AG04450 (cell line): ENCODE measurements at regions not wholly inside any gene's neighbourhood (a gene's known extent, or its start where the extent isn't known, plus 50 kb on each side); places are given as distances from the start of the nearest gene placed in this dataset.
"Not testable (repeated sequence)": the region's sequence is repeated elsewhere in the genome, so short reads cannot be mapped to it uniquely, and the experiment has no call there.

ENCODE experiments used
- CTCF ChIA-PET: fragments of 300-600, 350-600 bp; formaldehyde crosslinking; extraction: SDS; loops from one replicate; lab custom pipeline; 2022; ENCODE audit warnings: antibody characterized with exemption, inconsistent platforms; lab: Charles Lee
- POLR2A ChIA-PET: fragments of 350-600 bp; formaldehyde crosslinking; extraction: SDS; loops from one replicate; lab custom pipeline; 2021; ENCODE audit warnings: antibody characterized with exemption, inconsistent platforms; lab: Yijun Ruan, JAX
- DNase-seq: peaks from one replicate; pipeline ENCODE4 v3.0.0-alpha.2; 2011; ENCODE audit warnings: low read depth, low spot score
- H3K27ac ChIP-seq: one replicate; pipeline ENCODE4 v1.5.1; 2012; ENCODE audit warnings: low read depth, low read length, control low read depth
- H3K27me3 ChIP-seq: one replicate; pipeline ENCODE4 v1.6.0; 2012; ENCODE audit warnings: low read length; ENCODE audit not compliant: control insufficient read depth, insufficient read depth
- H3K4me3 ChIP-seq: 2 replicates; pipeline ENCODE4 v1.5.1; 2011; ENCODE audit warnings: mild to moderate bottlenecking, low read depth, low read length, control low read depth
- H3K9me3 ChIP-seq: 2 replicates; pipeline ENCODE4 v1.5.1; 2012; ENCODE audit warnings: low read length; ENCODE audit not compliant: control insufficient read depth, insufficient read depth
- CTCF ChIP-seq: IDR thresholded peaks from 2 replicates; pipeline ENCODE4 v1.5.1; 2011; ENCODE audit warnings: low read depth, low read length, control low read depth, inconsistent platforms

GRCh38 chr14:106107703-106108102, 581.3 kb downstream of the TMEM121 start:
- Histone ChIP-seq H3K27ac (no peak overlapping the region), H3K4me3 (no peak overlapping the region), H3K9me3 (no peaks in the 10 kb centered on the region), H3K27me3 (no peaks in the 10 kb centered on the region)
- no peak for TF ChIP-seq CTCF
- DNase-seq, result no peak
- ChIA-PET POLR2A (no interaction called here), CTCF (no interaction called here)

- H3K9me3 ChIP-seq, result no peaks in the 10 kb centered on the region
- no peak overlapping the region for H3K4me3 ChIP-seq
- CTCF ChIA-PET, result no interaction called here
- H3K27me3 ChIP-seq, result no peaks in the 10 kb centered on the region
- TF ChIP-seq CTCF, result no peak
- H3K27ac ChIP-seq, result no peak overlapping the region
- POLR2A ChIA-PET, result no interaction called here
- DNase-seq, result no peak
Observed at GRCh38 chr14:106109337-106109736, 583.0 kb downstream of the TMEM121 start.

- ChIA-PET POLR2A (no interaction called here), CTCF (no interaction called here)
- H3K27me3 ChIP-seq, result no peaks in the 10 kb centered on the region
- H3K9me3 ChIP-seq, result peaks cover 11% of the 10 kb centered on the region
- H3K4me3 ChIP-seq, result no peak overlapping the region
- TF ChIP-seq CTCF, result no peak
- H3K27ac ChIP-seq, result no peak overlapping the region
- DNase-seq, result no peak
Observed at GRCh38 chr14:106115401-106115800, 589.0 kb downstream of the TMEM121 start.

- POLR2A ChIA-PET, H3K27me3 ChIP-seq, DNase-seq, CTCF ChIA-PET, H3K4me3 ChIP-seq, H3K27ac ChIP-seq: not testable (repeated sequence)
- H3K9me3 ChIP-seq, result peaks cover 14% of the 10 kb centered on the region
Observed at GRCh38 chr14:106116339-106116930, 590.1 kb downstream of the TMEM121 start.

- H3K9me3 ChIP-seq, result peaks cover 19% of the 10 kb centered on the region
- CTCF ChIA-PET, result no interaction called here
- H3K27ac ChIP-seq, result no peak overlapping the region
- DNase-seq, result no peak
- H3K27me3 ChIP-seq, result no peaks in the 10 kb centered on the region
- TF ChIP-seq CTCF, result no peak
- POLR2A ChIA-PET, result no interaction called here
- H3K4me3 ChIP-seq, result no peak overlapping the region
Observed at GRCh38 chr14:106120101-106120500, 593.7 kb downstream of the TMEM121 start.

- ChIA-PET CTCF (no interaction called here), POLR2A (no interaction called here)
- Histone ChIP-seq H3K27me3 (no peaks in the 10 kb centered on the region), H3K9me3 (peaks cover 16% of the 10 kb centered on the region), H3K27ac (no peak overlapping the region), H3K4me3 (no peak overlapping the region)
- TF ChIP-seq CTCF, result no peak
- no peak for DNase-seq
Observed at GRCh38 chr14:106129274-106129673, 602.9 kb downstream of the TMEM121 start.

- POLR2A ChIA-PET, H3K27ac ChIP-seq, H3K4me3 ChIP-seq, DNase-seq, H3K27me3 ChIP-seq, CTCF ChIA-PET: not testable (repeated sequence)
- peaks cover 21% of the 10 kb centered on the region for H3K9me3 ChIP-seq
Observed at GRCh38 chr14:106129904-106130661, 603.7 kb downstream of the TMEM121 start.

GRCh38 chr14:106133126-106133525, 606.7 kb downstream of the TMEM121 start:
- H3K27me3 ChIP-seq, H3K4me3 ChIP-seq, CTCF ChIA-PET, DNase-seq, POLR2A ChIA-PET, H3K27ac ChIP-seq: not testable (repeated sequence)
- peaks cover 15% of the 10 kb centered on the region for H3K9me3 ChIP-seq
